Fibroblast of the aortic adventitia (primary cell): ENCODE measurements at regions not wholly inside any gene's neighbourhood (a gene's known extent, or its start where the extent isn't known, plus 50 kb on each side); places are given as distances from the start of the nearest gene placed in this dataset.
A peak's percentile ranks its signal among the peaks of the same experiment; 100 is the strongest.

Source experiments
- DNase-seq: peaks from one replicate; pipeline ENCODE4 v3.0.0-alpha.2; 2010; ENCODE audit warnings: low read depth
- H3K4me3 ChIP-seq: 2 replicates; pipeline ENCODE4 v1.5.1; 2011; ENCODE audit warnings: low read depth, mild to moderate bottlenecking, control low read depth, low read length, moderate library complexity
- CTCF ChIP-seq: IDR thresholded peaks from 2 replicates; pipeline ENCODE4 v1.5.1; 2011; ENCODE audit warnings: mild to moderate bottlenecking, low read length, control low read depth, inconsistent platforms; ENCODE audit not compliant: insufficient read depth

- no peak for DNase-seq
- no peak overlapping the region for H3K4me3 ChIP-seq
- no peak for TF ChIP-seq CTCF
Observed at GRCh38 chr1:8097908-8098307, 71.8 kb upstream of the ERRFI1 start.

- H3K4me3 ChIP-seq, result no peak overlapping the region
- DNase-seq, result peak; percentile 66
- TF ChIP-seq CTCF, result no peak
Observed at GRCh38 chr1:8097077-8097799, 71.1 kb upstream of the ERRFI1 start.

- H3K4me3 ChIP-seq, result no peak overlapping the region
- no peak for TF ChIP-seq CTCF
- peak; percentile 84 for DNase-seq
Observed at GRCh38 chr1:8096105-8097011, 70.2 kb upstream of the ERRFI1 start.

GRCh38 chr1:8095584-8095983 is 69.5 kb upstream of the ERRFI1 start:
- DNase-seq, result no peak
- no peak for TF ChIP-seq CTCF
- H3K4me3 ChIP-seq, result no peak overlapping the region

GRCh38 chr1:8094481-8095241 is 68.6 kb upstream of the ERRFI1 start:
- no peak for TF ChIP-seq CTCF
- H3K4me3 ChIP-seq, result no peak overlapping the region
- DNase-seq, result peak; percentile 41

GRCh38 chr1:8093221-8093980 is 67.3 kb upstream of the ERRFI1 start:
- H3K4me3 ChIP-seq, result no peak overlapping the region
- TF ChIP-seq CTCF, result no peak
- no peak for DNase-seq
